ENCODE measurements at regions not wholly inside any gene's neighbourhood (a gene's known extent, or its start where the extent isn't known, plus 50 kb on each side); places are given as distances from the start of the nearest gene placed in this dataset.
"Not testable (repeated sequence)": the region's sequence is repeated elsewhere in the genome, so short reads cannot be mapped to it uniquely, and the experiment has no call there.

DNA sequence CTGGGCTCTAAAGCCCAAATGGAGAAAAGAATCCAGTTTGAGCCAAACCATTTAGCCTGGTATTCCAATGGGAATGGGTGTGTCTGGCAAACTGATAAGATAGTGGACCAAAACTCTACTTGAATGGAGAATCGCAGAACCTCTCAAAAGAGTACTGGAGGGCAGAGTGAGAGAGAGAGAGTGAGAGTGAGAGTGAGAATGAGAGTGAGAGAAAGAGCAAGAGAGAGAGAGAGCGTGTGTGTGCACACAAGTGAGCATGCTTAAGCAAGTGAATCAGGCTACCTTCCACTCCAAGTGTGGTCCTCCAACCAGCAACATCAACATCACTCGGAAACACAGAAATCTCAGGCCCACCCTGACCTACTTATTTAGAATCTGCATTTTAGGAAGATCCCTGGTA, 58.8 kb downstream of the UQCRFS1 start:
- no peaks in the 10 kb centered on the region for H3K27me3 ChIP-seq (ENCODE audit: control insufficient read depth in 1 of 2, insufficient read depth in 2 of 2, low read length in 2 of 2)
- no peak overlapping the region for H3K9ac ChIP-seq (ENCODE audit: low read depth in 1 of 2, low read length in 2 of 2)
- H3K9me3 ChIP-seq (ENCODE audit: control insufficient read depth in 1 of 2, low read length in 2 of 2), result peaks cover 4 to 10% of the 10 kb centered on the region in 2 donors
- no peaks in the 10 kb centered on the region for H3K36me3 ChIP-seq (ENCODE audit: control insufficient read depth in 1 of 2, insufficient read depth in 2 of 2, low read length in 2 of 2)
- H3K4me3 ChIP-seq (ENCODE audit: low read depth in 1 of 2, low read length in 2 of 2), result no peak overlapping the region
- no peak overlapping the region for H3K27ac ChIP-seq (ENCODE audit: low read depth, low read length)
- no peaks in the 10 kb centered on the region for H3K4me1 ChIP-seq (ENCODE audit: control insufficient read depth in 1 of 2, insufficient read depth in 2 of 2, low read length in 2 of 2)

- no peak overlapping the region for H3K27ac ChIP-seq (ENCODE audit: low read depth, low read length)
Observed at GRCh38 chr19:29145756-29146155, 67.2 kb downstream of the UQCRFS1 start.

GRCh38 chr19:29143183-29143582, 69.8 kb downstream of the UQCRFS1 start:
- H3K9me3 ChIP-seq (ENCODE audit: control insufficient read depth in 1 of 2, low read length in 2 of 2), result peaks cover 28 to 34% of the 10 kb centered on the region in 2 donors

More at GRCh38 chr19:29145756-29146155, 67.2 kb downstream of the UQCRFS1 start:
- no peak overlapping the region for H3K9ac ChIP-seq (ENCODE audit: low read depth in 1 of 2, low read length in 2 of 2)
- no peak overlapping the region for H3K4me3 ChIP-seq (ENCODE audit: low read depth in 1 of 2, low read length in 2 of 2)
- no peaks in the 10 kb centered on the region for H3K4me1 ChIP-seq (ENCODE audit: control insufficient read depth in 1 of 2, insufficient read depth in 2 of 2, low read length in 2 of 2)
- H3K36me3 ChIP-seq (ENCODE audit: control insufficient read depth in 1 of 2, insufficient read depth in 2 of 2, low read length in 2 of 2), result no peaks in the 10 kb centered on the region
- no peaks in the 10 kb centered on the region for H3K27me3 ChIP-seq (ENCODE audit: control insufficient read depth in 1 of 2, insufficient read depth in 2 of 2, low read length in 2 of 2)
- peaks cover 9 to 13% of the 10 kb centered on the region in 2 donors for H3K9me3 ChIP-seq (ENCODE audit: control insufficient read depth in 1 of 2, low read length in 2 of 2)

DNA sequence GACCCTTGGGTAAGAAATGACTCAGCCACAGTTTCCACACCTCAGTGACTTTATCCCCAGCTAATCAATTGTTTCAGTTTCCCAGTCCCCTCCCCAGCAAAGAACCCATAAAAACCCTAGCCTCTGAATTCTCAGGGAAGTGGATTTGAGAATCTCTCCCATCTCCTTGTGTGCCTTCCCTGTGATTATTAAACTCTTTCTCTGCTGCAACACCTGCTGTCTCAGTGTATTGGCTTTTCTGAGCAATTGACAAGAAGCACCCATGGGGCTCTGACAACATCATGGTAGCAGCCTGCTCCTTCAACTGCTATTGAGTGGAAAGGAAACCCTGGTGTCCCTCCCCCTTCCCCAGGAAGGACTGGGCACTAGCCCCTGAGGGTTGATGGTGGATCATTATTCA, 73.7 kb downstream of the UQCRFS1 start:
- Histone ChIP-seq H3K9ac (ENCODE audit: low read depth in 1 of 2, low read length in 2 of 2) (no peak overlapping the region), H3K4me3 (ENCODE audit: low read depth in 1 of 2, low read length in 2 of 2) (peak overlapping the region in 1 of 2 donors; percentile 8), H3K36me3 (ENCODE audit: control insufficient read depth in 1 of 2, insufficient read depth in 2 of 2, low read length in 2 of 2) (peaks cover 0 to 3% of the 10 kb centered on the region in 2 donors), H3K27me3 (ENCODE audit: control insufficient read depth in 1 of 2, insufficient read depth in 2 of 2, low read length in 2 of 2) (no peaks in the 10 kb centered on the region), H3K9me3 (ENCODE audit: control insufficient read depth in 1 of 2, low read length in 2 of 2) (peaks cover 28 to 34% of the 10 kb centered on the region in 2 donors), H3K4me1 (ENCODE audit: control insufficient read depth in 1 of 2, insufficient read depth in 2 of 2, low read length in 2 of 2) (no peaks in the 10 kb centered on the region), H3K27ac (ENCODE audit: low read depth, low read length) (no peak overlapping the region)

More at GRCh38 chr19:29143183-29143582, 69.8 kb downstream of the UQCRFS1 start:
- Histone ChIP-seq H3K4me1 (ENCODE audit: control insufficient read depth in 1 of 2, insufficient read depth in 2 of 2, low read length in 2 of 2) (no peaks in the 10 kb centered on the region), H3K36me3 (ENCODE audit: control insufficient read depth in 1 of 2, insufficient read depth in 2 of 2, low read length in 2 of 2) (peaks cover 0 to 3% of the 10 kb centered on the region in 2 donors), H3K4me3 (ENCODE audit: low read depth in 1 of 2, low read length in 2 of 2) (no peak overlapping the region), H3K27me3 (ENCODE audit: control insufficient read depth in 1 of 2, insufficient read depth in 2 of 2, low read length in 2 of 2) (no peaks in the 10 kb centered on the region), H3K9ac (ENCODE audit: low read depth in 1 of 2, low read length in 2 of 2) (no peak overlapping the region), H3K27ac (ENCODE audit: low read depth, low read length) (no peak overlapping the region)

DNA sequence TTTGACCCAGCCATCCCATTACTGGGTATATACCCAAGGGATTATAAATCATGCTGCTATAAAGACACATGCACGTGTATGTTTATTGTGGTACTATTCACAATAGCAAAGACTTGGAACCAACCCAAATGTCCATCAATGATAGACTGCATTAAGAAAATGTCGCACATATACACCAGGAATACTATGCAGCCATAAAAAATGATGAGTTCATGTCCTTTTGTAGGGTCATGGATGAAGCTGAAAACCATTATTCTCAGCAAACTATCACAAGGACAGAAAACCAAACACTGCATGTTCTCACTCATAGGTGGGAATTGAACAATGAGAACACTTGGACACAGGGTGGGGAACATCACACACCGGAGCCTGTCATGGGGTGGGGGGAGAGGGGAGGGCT, 74.7 kb downstream of the UQCRFS1 start:
- peaks cover 28 to 34% of the 10 kb centered on the region in 2 donors for H3K9me3 ChIP-seq (ENCODE audit: control insufficient read depth in 1 of 2, low read length in 2 of 2)
- H3K36me3 ChIP-seq (ENCODE audit: control insufficient read depth in 1 of 2, insufficient read depth in 2 of 2, low read length in 2 of 2); H3K27ac ChIP-seq (ENCODE audit: low read depth, low read length); H3K27me3 ChIP-seq (ENCODE audit: control insufficient read depth in 1 of 2, insufficient read depth in 2 of 2, low read length in 2 of 2); H3K4me1 ChIP-seq (ENCODE audit: control insufficient read depth in 1 of 2, insufficient read depth in 2 of 2, low read length in 2 of 2); H3K9ac ChIP-seq (ENCODE audit: low read depth in 1 of 2, low read length in 2 of 2); H3K4me3 ChIP-seq (ENCODE audit: low read depth in 1 of 2, low read length in 2 of 2): not testable (repeated sequence)

DNA sequence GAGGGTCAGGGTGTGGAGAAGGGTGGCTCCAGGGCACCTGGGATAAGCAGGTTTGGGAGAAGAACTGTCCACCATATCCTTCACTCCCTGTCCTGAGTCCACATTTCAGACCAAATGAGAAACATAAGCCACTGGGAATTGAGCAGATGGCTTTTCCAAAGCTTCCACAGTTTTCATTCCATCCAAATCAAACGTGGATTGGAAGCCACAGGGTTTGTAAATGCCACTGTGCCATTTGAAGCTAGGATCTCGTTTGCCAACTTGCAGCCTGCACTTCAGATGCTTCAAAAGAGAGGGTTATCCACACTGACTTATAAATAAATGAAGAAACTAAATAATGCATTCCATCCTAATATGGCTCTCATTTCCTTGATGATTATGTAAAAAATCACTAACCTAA, 81.5 kb downstream of the UQCRFS1 start:
- Histone ChIP-seq H3K36me3 (ENCODE audit: control insufficient read depth in 1 of 2, insufficient read depth in 2 of 2, low read length in 2 of 2) (no peaks in the 10 kb centered on the region), H3K27ac (ENCODE audit: low read depth, low read length) (no peak overlapping the region), H3K4me3 (ENCODE audit: low read depth in 1 of 2, low read length in 2 of 2) (no peak overlapping the region), H3K4me1 (ENCODE audit: control insufficient read depth in 1 of 2, insufficient read depth in 2 of 2, low read length in 2 of 2) (no peaks in the 10 kb centered on the region), H3K27me3 (ENCODE audit: control insufficient read depth in 1 of 2, insufficient read depth in 2 of 2, low read length in 2 of 2) (no peaks in the 10 kb centered on the region), H3K9me3 (ENCODE audit: control insufficient read depth in 1 of 2, low read length in 2 of 2) (peaks cover 3 to 6% of the 10 kb centered on the region in 2 donors), H3K9ac (ENCODE audit: low read depth in 1 of 2, low read length in 2 of 2) (no peak overlapping the region)

DNA sequence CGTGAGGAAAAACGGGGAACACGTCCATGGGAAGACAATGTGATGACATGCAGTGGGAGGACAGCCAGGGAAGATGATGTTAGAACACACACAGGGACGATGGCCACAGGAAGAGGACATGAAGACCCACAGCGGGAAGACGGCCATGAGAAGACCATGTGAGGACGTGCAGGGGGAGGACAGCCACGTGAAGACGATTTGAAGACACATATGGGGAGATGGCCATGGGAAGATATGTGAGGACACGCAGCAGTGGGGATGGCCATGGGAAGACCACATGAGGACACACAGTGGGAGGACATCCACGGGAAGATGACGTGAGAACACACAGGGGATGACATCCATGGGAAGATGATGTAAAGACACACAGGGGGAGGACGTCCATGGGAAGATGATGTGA, 83.8 kb downstream of the UQCRFS1 start:
- Histone ChIP-seq H3K27ac (ENCODE audit: low read depth, low read length) (no peak overlapping the region), H3K36me3 (ENCODE audit: control insufficient read depth in 1 of 2, insufficient read depth in 2 of 2, low read length in 2 of 2) (no peaks in the 10 kb centered on the region), H3K9me3 (ENCODE audit: control insufficient read depth in 1 of 2, low read length in 2 of 2) (peaks cover 3 to 6% of the 10 kb centered on the region in 2 donors), H3K4me1 (ENCODE audit: control insufficient read depth in 1 of 2, insufficient read depth in 2 of 2, low read length in 2 of 2) (no peaks in the 10 kb centered on the region), H3K9ac (ENCODE audit: low read depth in 1 of 2, low read length in 2 of 2) (no peak overlapping the region), H3K27me3 (ENCODE audit: control insufficient read depth in 1 of 2, insufficient read depth in 2 of 2, low read length in 2 of 2) (no peaks in the 10 kb centered on the region), H3K4me3 (ENCODE audit: low read depth in 1 of 2, low read length in 2 of 2) (no peak overlapping the region)

- Histone ChIP-seq H3K36me3 (ENCODE audit: control insufficient read depth in 1 of 2, insufficient read depth in 2 of 2, low read length in 2 of 2) (no peaks in the 10 kb centered on the region), H3K4me3 (ENCODE audit: low read depth in 1 of 2, low read length in 2 of 2) (no peak overlapping the region), H3K9me3 (ENCODE audit: control insufficient read depth in 1 of 2, low read length in 2 of 2) (peaks cover 3 to 6% of the 10 kb centered on the region in 2 donors), H3K9ac (ENCODE audit: low read depth in 1 of 2, low read length in 2 of 2) (no peak overlapping the region), H3K27ac (ENCODE audit: low read depth, low read length) (no peak overlapping the region), H3K27me3 (ENCODE audit: control insufficient read depth in 1 of 2, insufficient read depth in 2 of 2, low read length in 2 of 2) (no peaks in the 10 kb centered on the region), H3K4me1 (ENCODE audit: control insufficient read depth in 1 of 2, insufficient read depth in 2 of 2, low read length in 2 of 2) (no peaks in the 10 kb centered on the region)
Observed at GRCh38 chr19:29128203-29128602, 84.7 kb downstream of the UQCRFS1 start.

GRCh38 chr19:29122185-29122584, 90.8 kb downstream of the UQCRFS1 start:
- H3K36me3 ChIP-seq (ENCODE audit: control insufficient read depth in 1 of 2, insufficient read depth in 2 of 2, low read length in 2 of 2), result no peaks in the 10 kb centered on the region
- H3K27ac ChIP-seq (ENCODE audit: low read depth, low read length), result no peak overlapping the region

GRCh38 chr19:29121684-29122083, 91.3 kb downstream of the UQCRFS1 start:
- Histone ChIP-seq H3K27me3 (ENCODE audit: control insufficient read depth in 1 of 2, insufficient read depth in 2 of 2, low read length in 2 of 2) (no peaks in the 10 kb centered on the region), H3K9ac (ENCODE audit: low read depth in 1 of 2, low read length in 2 of 2) (no peak overlapping the region), H3K4me3 (ENCODE audit: low read depth in 1 of 2, low read length in 2 of 2) (no peak overlapping the region), H3K4me1 (ENCODE audit: control insufficient read depth in 1 of 2, insufficient read depth in 2 of 2, low read length in 2 of 2) (no peaks in the 10 kb centered on the region), H3K27ac (ENCODE audit: low read depth, low read length) (no peak overlapping the region), H3K9me3 (ENCODE audit: control insufficient read depth in 1 of 2, low read length in 2 of 2) (peaks cover 0 to 3% of the 10 kb centered on the region in 2 donors), H3K36me3 (ENCODE audit: control insufficient read depth in 1 of 2, insufficient read depth in 2 of 2, low read length in 2 of 2) (no peaks in the 10 kb centered on the region)

More at GRCh38 chr19:29122185-29122584, 90.8 kb downstream of the UQCRFS1 start:
- Histone ChIP-seq H3K4me1 (ENCODE audit: control insufficient read depth in 1 of 2, insufficient read depth in 2 of 2, low read length in 2 of 2) (no peaks in the 10 kb centered on the region), H3K4me3 (ENCODE audit: low read depth in 1 of 2, low read length in 2 of 2) (no peak overlapping the region), H3K27me3 (ENCODE audit: control insufficient read depth in 1 of 2, insufficient read depth in 2 of 2, low read length in 2 of 2) (no peaks in the 10 kb centered on the region), H3K9me3 (ENCODE audit: control insufficient read depth in 1 of 2, low read length in 2 of 2) (peaks cover 0 to 3% of the 10 kb centered on the region in 2 donors), H3K9ac (ENCODE audit: low read depth in 1 of 2, low read length in 2 of 2) (no peak overlapping the region)

GRCh38 chr19:29120466-29120865, 92.5 kb downstream of the UQCRFS1 start:
- Histone ChIP-seq H3K4me3 (ENCODE audit: low read depth in 1 of 2, low read length in 2 of 2) (no peak overlapping the region), H3K9ac (ENCODE audit: low read depth in 1 of 2, low read length in 2 of 2) (no peak overlapping the region), H3K27me3 (ENCODE audit: control insufficient read depth in 1 of 2, insufficient read depth in 2 of 2, low read length in 2 of 2) (no peaks in the 10 kb centered on the region), H3K36me3 (ENCODE audit: control insufficient read depth in 1 of 2, insufficient read depth in 2 of 2, low read length in 2 of 2) (no peaks in the 10 kb centered on the region), H3K27ac (ENCODE audit: low read depth, low read length) (no peak overlapping the region), H3K9me3 (ENCODE audit: control insufficient read depth in 1 of 2, low read length in 2 of 2) (no peaks in the 10 kb centered on the region), H3K4me1 (ENCODE audit: control insufficient read depth in 1 of 2, insufficient read depth in 2 of 2, low read length in 2 of 2) (no peaks in the 10 kb centered on the region)
